ENCODE measurements at regions not wholly inside any gene's neighbourhood (a gene's known extent, or its start where the extent isn't known, plus 50 kb on each side); places are given as distances from the start of the nearest gene placed in this dataset.

- intact Hi-C loops (cut with micrococcal nuclease; ENCODE audit: unreplicated experiment), result no loop called here
- 0 out of 2 replicates have a peak, but pooled peaks cover 4% of the 10 kb centered on the region for H3K4me1 ChIP-seq
- H3K27ac Mint-ChIP-seq (ENCODE audit: unreplicated experiment), result no peak overlapping the region
- no peaks in the 10 kb centered on the region for H3K36me3 ChIP-seq (ENCODE audit: control insufficient read depth, insufficient read depth, low read length)
- no peaks in the 10 kb centered on the region for H3K36me3 Mint-ChIP-seq (ENCODE audit: insufficient read depth, unreplicated experiment)
- no peaks in the 10 kb centered on the region for H3K9me3 Mint-ChIP-seq (ENCODE audit: unreplicated experiment)
- H3K27me3 Mint-ChIP-seq (ENCODE audit: insufficient read depth, unreplicated experiment), result peaks cover 14% of the 10 kb centered on the region
- no peak overlapping the region for H3K4me3 ChIP-seq (ENCODE audit: low read depth, low read length)
- DNase-seq, result no peak
- no peak for TF ChIP-seq CTCF (IDR thresholded peaks at IDR 0.05; ENCODE audit: insufficient read depth in 1 of 2, low read depth in 1 of 2, low read length in 1 of 2, severe bottlenecking in 1 of 2, unreplicated experiment in 1 of 2)
- no peaks in the 10 kb centered on the region for H3K4me1 Mint-ChIP-seq (ENCODE audit: low read depth, unreplicated experiment)
- no peaks in the 10 kb centered on the region for H3K27me3 ChIP-seq (replicated peaks; ENCODE audit: control insufficient read depth, insufficient read depth, low read length)
- POLR2A ChIA-PET, result no interaction called here
- no peaks in the 10 kb centered on the region; the same call in 1 of the 2 replicates for H3K9me3 ChIP-seq
- CTCF ChIA-PET, result no interaction called here
- no peak overlapping the region for H3K4me3 Mint-ChIP-seq (ENCODE audit: unreplicated experiment)
- no TSS peak for BruUV-seq (replicated peaks)
These were observed 174.3 kb downstream of the TAF11L14 start for GRCh38 chr5:17808566-17808965.

GRCh38 chr5:17810734-17811133 lies 176.5 kb downstream of the TAF11L14 start:
- ChIA-PET CTCF (no interaction called here), POLR2A (no interaction called here)
- BruUV-seq (replicated peaks), result no TSS peak
- Mint-ChIP-seq H3K9me3 (ENCODE audit: unreplicated experiment) (no peaks in the 10 kb centered on the region), H3K4me1 (ENCODE audit: low read depth, unreplicated experiment) (no peaks in the 10 kb centered on the region), H3K36me3 (ENCODE audit: insufficient read depth, unreplicated experiment) (no peaks in the 10 kb centered on the region), H3K27ac (ENCODE audit: unreplicated experiment) (no peak overlapping the region), H3K4me3 (ENCODE audit: unreplicated experiment) (no peak overlapping the region), H3K27me3 (ENCODE audit: insufficient read depth, unreplicated experiment) (peaks cover 10% of the 10 kb centered on the region)
- Histone ChIP-seq H3K4me3 (ENCODE audit: low read depth, low read length) (no peak overlapping the region), H3K9me3 (no peaks in the 10 kb centered on the region; the same call in 1 of the 2 replicates), H3K27me3 (replicated peaks; ENCODE audit: control insufficient read depth, insufficient read depth, low read length) (no peaks in the 10 kb centered on the region), H3K36me3 (ENCODE audit: control insufficient read depth, insufficient read depth, low read length) (no peaks in the 10 kb centered on the region), H3K4me1 (0 out of 2 replicates have a peak, but pooled peaks cover 4% of the 10 kb centered on the region)
- no peak for TF ChIP-seq CTCF (IDR thresholded peaks at IDR 0.05; ENCODE audit: insufficient read depth in 1 of 2, low read depth in 1 of 2, low read length in 1 of 2, severe bottlenecking in 1 of 2, unreplicated experiment in 1 of 2)
- intact Hi-C loops (cut with micrococcal nuclease; ENCODE audit: unreplicated experiment), result no loop called here
- DNase-seq, result no peak

- Mint-ChIP-seq H3K9me3 (ENCODE audit: unreplicated experiment) (no peaks in the 10 kb centered on the region), H3K36me3 (ENCODE audit: insufficient read depth, unreplicated experiment) (no peaks in the 10 kb centered on the region), H3K27me3 (ENCODE audit: insufficient read depth, unreplicated experiment) (no peaks in the 10 kb centered on the region), H3K4me1 (ENCODE audit: low read depth, unreplicated experiment) (no peaks in the 10 kb centered on the region), H3K27ac (ENCODE audit: unreplicated experiment) (no peak overlapping the region), H3K4me3 (ENCODE audit: unreplicated experiment) (no peak overlapping the region)
- Histone ChIP-seq H3K9me3 (no peaks in the 10 kb centered on the region; the same call in 1 of the 2 replicates), H3K4me1 (0 out of 2 replicates have a peak, but pooled peaks cover 4% of the 10 kb centered on the region), H3K27me3 (replicated peaks; ENCODE audit: control insufficient read depth, insufficient read depth, low read length) (no peaks in the 10 kb centered on the region), H3K4me3 (ENCODE audit: low read depth, low read length) (no peak overlapping the region), H3K36me3 (ENCODE audit: control insufficient read depth, insufficient read depth, low read length) (no peaks in the 10 kb centered on the region)
- POLR2A ChIA-PET, result no interaction called here
- CTCF ChIA-PET, result no interaction called here
- intact Hi-C loops (cut with micrococcal nuclease; ENCODE audit: unreplicated experiment), result no loop called here
- no TSS peak for BruUV-seq (replicated peaks)
- DNase-seq, result no peak
- no peak for TF ChIP-seq CTCF (IDR thresholded peaks at IDR 0.05; ENCODE audit: insufficient read depth in 1 of 2, low read depth in 1 of 2, low read length in 1 of 2, severe bottlenecking in 1 of 2, unreplicated experiment in 1 of 2)
These were observed 179.0 kb downstream of the TAF11L14 start for GRCh38 chr5:17813214-17813613.
